Neural crest cell (in vitro differentiated cells): ENCODE measurements at regions not wholly inside any gene's neighbourhood (a gene's known extent, or its start where the extent isn't known, plus 50 kb on each side); places are given as distances from the start of the nearest gene placed in this dataset.

Experiments used
- DNase-seq: peaks from one replicate; pipeline ENCODE4 v3.0.0; 2021; ENCODE audit warnings: low read depth, mixed read lengths, low spot score
- H3K27ac Mint-ChIP-seq: one replicate; pipeline ENCODE4 v1.8.0; 2021; ENCODE audit warnings: mild to moderate bottlenecking, mixed read lengths; ENCODE audit not compliant: unreplicated experiment
- H3K27me3 Mint-ChIP-seq: 2 replicates; pipeline ENCODE4 v1.8.0; 2021; ENCODE audit warnings: low read depth, mild to moderate bottlenecking, mixed read lengths
- H3K36me3 Mint-ChIP-seq: 2 replicates; pipeline ENCODE4 v1.8.0; 2021; ENCODE audit warnings: low read depth, mild to moderate bottlenecking, mixed read lengths
- H3K4me1 Mint-ChIP-seq: 2 replicates; pipeline ENCODE4 v1.8.0; 2021; ENCODE audit warnings: mixed read lengths
- H3K4me3 Mint-ChIP-seq: one replicate; pipeline ENCODE4 v1.8.0; 2021; ENCODE audit warnings: mild to moderate bottlenecking, mixed read lengths
- H3K9me3 Mint-ChIP-seq: 2 replicates; pipeline ENCODE4 v1.8.0; 2021; ENCODE audit warnings: mixed read lengths
- TF ChIP-seq, protein P1 (sequence below): fragments of 200-600 bp; sonication (generic); conservative IDR thresholded peaks from 2 replicates; pipeline ENCODE4 v1.5.0; 2021; ENCODE audit warnings: antibody characterized with exemption, mild to moderate bottlenecking

- H3K27me3 Mint-ChIP-seq, result no peaks in the 10 kb centered on the region
- no peak overlapping the region for H3K4me3 Mint-ChIP-seq
- H3K27ac Mint-ChIP-seq, result no peak overlapping the region
- no peaks in the 10 kb centered on the region for H3K9me3 Mint-ChIP-seq
- no peak for DNase-seq
- peaks cover 14% of the 10 kb centered on the region for H3K4me1 Mint-ChIP-seq
- H3K36me3 Mint-ChIP-seq, result no peaks in the 10 kb centered on the region
- TF ChIP-seq, protein P1, sequence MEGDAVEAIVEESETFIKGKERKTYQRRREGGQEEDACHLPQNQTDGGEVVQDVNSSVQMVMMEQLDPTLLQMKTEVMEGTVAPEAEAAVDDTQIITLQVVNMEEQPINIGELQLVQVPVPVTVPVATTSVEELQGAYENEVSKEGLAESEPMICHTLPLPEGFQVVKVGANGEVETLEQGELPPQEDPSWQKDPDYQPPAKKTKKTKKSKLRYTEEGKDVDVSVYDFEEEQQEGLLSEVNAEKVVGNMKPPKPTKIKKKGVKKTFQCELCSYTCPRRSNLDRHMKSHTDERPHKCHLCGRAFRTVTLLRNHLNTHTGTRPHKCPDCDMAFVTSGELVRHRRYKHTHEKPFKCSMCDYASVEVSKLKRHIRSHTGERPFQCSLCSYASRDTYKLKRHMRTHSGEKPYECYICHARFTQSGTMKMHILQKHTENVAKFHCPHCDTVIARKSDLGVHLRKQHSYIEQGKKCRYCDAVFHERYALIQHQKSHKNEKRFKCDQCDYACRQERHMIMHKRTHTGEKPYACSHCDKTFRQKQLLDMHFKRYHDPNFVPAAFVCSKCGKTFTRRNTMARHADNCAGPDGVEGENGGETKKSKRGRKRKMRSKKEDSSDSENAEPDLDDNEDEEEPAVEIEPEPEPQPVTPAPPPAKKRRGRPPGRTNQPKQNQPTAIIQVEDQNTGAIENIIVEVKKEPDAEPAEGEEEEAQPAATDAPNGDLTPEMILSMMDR, result no peak
Measured at GRCh38 chr5:68732251-68732650, 361.6 kb upstream of the SLC30A5 start.

GRCh38 chr5:68734781-68735180 lies 359.0 kb upstream of the SLC30A5 start:
- no peak overlapping the region for H3K4me3 Mint-ChIP-seq
- H3K4me1 Mint-ChIP-seq, result peaks cover 12% of the 10 kb centered on the region
- no peaks in the 10 kb centered on the region for H3K27me3 Mint-ChIP-seq
- no peak overlapping the region for H3K27ac Mint-ChIP-seq
- TF ChIP-seq, protein P1, result no peak
- no peaks in the 10 kb centered on the region for H3K36me3 Mint-ChIP-seq
- H3K9me3 Mint-ChIP-seq, result no peaks in the 10 kb centered on the region
- DNase-seq, result no peak

GRCh38 chr5:68738236-68738635 lies 355.6 kb upstream of the SLC30A5 start:
- no peak for DNase-seq
- Mint-ChIP-seq H3K36me3 (peaks cover under 1% of the 10 kb centered on the region), H3K27me3 (no peaks in the 10 kb centered on the region), H3K4me1 (no peaks in the 10 kb centered on the region), H3K9me3 (peaks cover under 1% of the 10 kb centered on the region), H3K27ac (no peak overlapping the region), H3K4me3 (no peak overlapping the region)
- TF ChIP-seq, protein P1, result no peak

DNA sequence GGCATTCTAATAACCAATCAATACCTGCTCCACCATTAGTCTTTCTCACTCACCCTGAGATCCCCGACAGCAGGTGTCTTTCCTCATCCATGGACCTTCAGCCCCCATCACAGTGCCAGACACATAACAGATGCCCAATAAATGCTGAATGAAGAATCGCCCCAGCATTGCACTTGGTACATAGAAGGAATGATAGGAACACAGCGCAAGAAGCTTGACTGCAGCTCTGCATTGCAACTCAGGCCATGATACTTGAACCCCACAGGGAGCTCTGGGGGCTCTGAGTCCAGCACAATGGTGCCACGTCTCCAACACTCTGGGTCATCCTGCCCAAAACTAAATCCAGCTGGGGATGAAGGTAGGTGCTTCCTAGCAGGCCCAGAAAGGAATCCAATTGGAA lies 355.0 kb upstream of the SLC30A5 start:
- TF ChIP-seq, protein P1, result no peak
- Mint-ChIP-seq H3K4me1 (no peaks in the 10 kb centered on the region), H3K27ac (no peak overlapping the region), H3K27me3 (no peaks in the 10 kb centered on the region), H3K9me3 (peaks cover 4% of the 10 kb centered on the region), H3K4me3 (no peak overlapping the region), H3K36me3 (peaks cover 3% of the 10 kb centered on the region)
- no peak for DNase-seq

- Mint-ChIP-seq H3K27me3 (no peaks in the 10 kb centered on the region), H3K4me3 (no peak overlapping the region), H3K36me3 (peaks cover 3% of the 10 kb centered on the region), H3K27ac (no peak overlapping the region), H3K9me3 (peaks cover 4% of the 10 kb centered on the region), H3K4me1 (no peaks in the 10 kb centered on the region)
- TF ChIP-seq, protein P1, result no peak
- no peak for DNase-seq
Measured at GRCh38 chr5:68739752-68740151, 354.1 kb upstream of the SLC30A5 start.
